ENCODE measurements at regions not wholly inside any gene's neighbourhood (a gene's known extent, or its start where the extent isn't known, plus 50 kb on each side); places are given as distances from the start of the nearest gene placed in this dataset.

- H3K4me3 ChIP-seq (ENCODE audit: low read depth, low read length), result no peak overlapping the region
- no peak for DNase-seq (ENCODE audit: low read depth)
- TF ChIP-seq CTCF (IDR thresholded peaks at IDR 0.05; ENCODE audit: insufficient read depth, low read depth, low read length, missing control alignments), result no peak
Measured at GRCh38 chr6:113672491-113673149, 184.5 kb upstream of the MARCKS start.

- DNase-seq (ENCODE audit: low read depth), result no peak
- TF ChIP-seq CTCF (IDR thresholded peaks at IDR 0.05; ENCODE audit: insufficient read depth, low read depth, low read length, missing control alignments), result no peak
- no peak overlapping the region for H3K4me3 ChIP-seq (ENCODE audit: low read depth, low read length)
Measured at GRCh38 chr6:113674075-113674474, 183.1 kb upstream of the MARCKS start.

GRCh38 chr6:113676057-113676456, 181.1 kb upstream of the MARCKS start:
- TF ChIP-seq CTCF (IDR thresholded peaks at IDR 0.05; ENCODE audit: insufficient read depth, low read depth, low read length, missing control alignments), result no peak
- DNase-seq (ENCODE audit: low read depth), result no peak
- no peak overlapping the region for H3K4me3 ChIP-seq (ENCODE audit: low read depth, low read length)

GRCh38 chr6:113676968-113677367, 180.2 kb upstream of the MARCKS start:
- H3K4me3 ChIP-seq (ENCODE audit: low read depth, low read length), result no peak overlapping the region
- no peak for TF ChIP-seq CTCF (IDR thresholded peaks at IDR 0.05; ENCODE audit: insufficient read depth, low read depth, low read length, missing control alignments)
- no peak for DNase-seq (ENCODE audit: low read depth)

GRCh38 chr6:113679051-113679450, 178.1 kb upstream of the MARCKS start:
- H3K4me3 ChIP-seq (ENCODE audit: low read depth, low read length), result no peak overlapping the region
- no peak for DNase-seq (ENCODE audit: low read depth)
- TF ChIP-seq CTCF (IDR thresholded peaks at IDR 0.05; ENCODE audit: insufficient read depth, low read depth, low read length, missing control alignments), result no peak

GRCh38 chr6:113680301-113680700, 176.8 kb upstream of the MARCKS start:
- DNase-seq (ENCODE audit: low read depth), result no peak
- no peak overlapping the region for H3K4me3 ChIP-seq (ENCODE audit: low read depth, low read length)
- no peak for TF ChIP-seq CTCF (IDR thresholded peaks at IDR 0.05; ENCODE audit: insufficient read depth, low read depth, low read length, missing control alignments)

- no peak overlapping the region for H3K4me3 ChIP-seq (ENCODE audit: low read depth, low read length)
- TF ChIP-seq CTCF (IDR thresholded peaks at IDR 0.05; ENCODE audit: insufficient read depth, low read depth, low read length, missing control alignments), result no peak
- DNase-seq (ENCODE audit: low read depth), result no peak
Measured at GRCh38 chr6:113683968-113684367, 173.2 kb upstream of the MARCKS start.

All from GM12865 (cell line).